ENCODE measurements at regions not wholly inside any gene's neighbourhood (a gene's known extent, or its start where the extent isn't known, plus 50 kb on each side); places are given as distances from the start of the nearest gene placed in this dataset.

GRCh38 chr13:61695147-61695546, 279.5 kb upstream of the PCDH20 start (continued):
- TF ChIP-seq E2F4 (IDR thresholded peaks at IDR 0.05; ENCODE audit: low read depth, low read length) (no peak), RUNX3 (IDR thresholded peaks at IDR 0.05; ENCODE audit: low read length) (no peak)

- no peak for FAIRE-seq
- CTCF ChIA-PET: no interaction called here
- TF ChIP-seq NFYA (IDR thresholded peaks at IDR 0.05; ENCODE audit: borderline replicate concordance, low read depth, low read length) (no peak), NR2C1 (IDR thresholded peaks at IDR 0.05) (no peak), BCL11A (IDR thresholded peaks at IDR 0.05; ENCODE audit: low read depth, low read length) (no peak), CTCF (IDR thresholded peaks at IDR 0.05 in 2 of 3, conservative IDR thresholded peaks at IDR 0.05 in 1 of 3; ENCODE audit: control insufficient read depth in 2 of 3, extremely low read depth in 1 of 3, insufficient read depth in 1 of 3, low read depth in 3 of 3, low read length in 3 of 3) (no peak), CBX5 (IDR thresholded peaks at IDR 0.05; ENCODE audit: low read depth) (no peak), SMAD5 (IDR thresholded peaks at IDR 0.05; ENCODE audit: low read depth) (no peak), SPI1 (IDR thresholded peaks at IDR 0.05; ENCODE audit: borderline replicate concordance, insufficient read depth, low read depth, low read length) (no peak), CREM (IDR thresholded peaks at IDR 0.05; ENCODE audit: low read depth) (no peak), CBX3 (IDR thresholded peaks at IDR 0.05; ENCODE audit: borderline replicate concordance, low read depth) (no peak), TCF3 (IDR thresholded peaks at IDR 0.05; ENCODE audit: borderline replicate concordance, insufficient read depth, low read depth, low read length) (no peak)
- TF ChIP-seq, protein P1, sequence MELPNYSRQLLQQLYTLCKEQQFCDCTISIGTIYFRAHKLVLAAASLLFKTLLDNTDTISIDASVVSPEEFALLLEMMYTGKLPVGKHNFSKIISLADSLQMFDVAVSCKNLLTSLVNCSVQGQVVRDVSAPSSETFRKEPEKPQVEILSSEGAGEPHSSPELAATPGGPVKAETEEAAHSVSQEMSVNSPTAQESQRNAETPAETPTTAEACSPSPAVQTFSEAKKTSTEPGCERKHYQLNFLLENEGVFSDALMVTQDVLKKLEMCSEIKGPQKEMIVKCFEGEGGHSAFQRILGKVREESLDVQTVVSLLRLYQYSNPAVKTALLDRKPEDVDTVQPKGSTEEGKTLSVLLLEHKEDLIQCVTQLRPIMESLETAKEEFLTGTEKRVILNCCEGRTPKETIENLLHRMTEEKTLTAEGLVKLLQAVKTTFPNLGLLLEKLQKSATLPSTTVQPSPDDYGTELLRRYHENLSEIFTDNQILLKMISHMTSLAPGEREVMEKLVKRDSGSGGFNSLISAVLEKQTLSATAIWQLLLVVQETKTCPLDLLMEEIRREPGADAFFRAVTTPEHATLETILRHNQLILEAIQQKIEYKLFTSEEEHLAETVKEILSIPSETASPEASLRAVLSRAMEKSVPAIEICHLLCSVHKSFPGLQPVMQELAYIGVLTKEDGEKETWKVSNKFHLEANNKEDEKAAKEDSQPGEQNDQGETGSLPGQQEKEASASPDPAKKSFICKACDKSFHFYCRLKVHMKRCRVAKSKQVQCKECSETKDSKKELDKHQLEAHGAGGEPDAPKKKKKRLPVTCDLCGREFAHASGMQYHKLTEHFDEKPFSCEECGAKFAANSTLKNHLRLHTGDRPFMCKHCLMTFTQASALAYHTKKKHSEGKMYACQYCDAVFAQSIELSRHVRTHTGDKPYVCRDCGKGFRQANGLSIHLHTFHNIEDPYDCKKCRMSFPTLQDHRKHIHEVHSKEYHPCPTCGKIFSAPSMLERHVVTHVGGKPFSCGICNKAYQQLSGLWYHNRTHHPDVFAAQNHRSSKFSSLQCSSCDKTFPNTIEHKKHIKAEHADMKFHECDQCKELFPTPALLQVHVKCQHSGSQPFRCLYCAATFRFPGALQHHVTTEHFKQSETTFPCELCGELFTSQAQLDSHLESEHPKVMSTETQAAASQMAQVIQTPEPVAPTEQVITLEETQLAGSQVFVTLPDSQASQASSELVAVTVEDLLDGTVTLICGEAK (IDR thresholded peaks at IDR 0.05; ENCODE audit: borderline replicate concordance): no peak
- TF ChIP-seq, protein P2, sequence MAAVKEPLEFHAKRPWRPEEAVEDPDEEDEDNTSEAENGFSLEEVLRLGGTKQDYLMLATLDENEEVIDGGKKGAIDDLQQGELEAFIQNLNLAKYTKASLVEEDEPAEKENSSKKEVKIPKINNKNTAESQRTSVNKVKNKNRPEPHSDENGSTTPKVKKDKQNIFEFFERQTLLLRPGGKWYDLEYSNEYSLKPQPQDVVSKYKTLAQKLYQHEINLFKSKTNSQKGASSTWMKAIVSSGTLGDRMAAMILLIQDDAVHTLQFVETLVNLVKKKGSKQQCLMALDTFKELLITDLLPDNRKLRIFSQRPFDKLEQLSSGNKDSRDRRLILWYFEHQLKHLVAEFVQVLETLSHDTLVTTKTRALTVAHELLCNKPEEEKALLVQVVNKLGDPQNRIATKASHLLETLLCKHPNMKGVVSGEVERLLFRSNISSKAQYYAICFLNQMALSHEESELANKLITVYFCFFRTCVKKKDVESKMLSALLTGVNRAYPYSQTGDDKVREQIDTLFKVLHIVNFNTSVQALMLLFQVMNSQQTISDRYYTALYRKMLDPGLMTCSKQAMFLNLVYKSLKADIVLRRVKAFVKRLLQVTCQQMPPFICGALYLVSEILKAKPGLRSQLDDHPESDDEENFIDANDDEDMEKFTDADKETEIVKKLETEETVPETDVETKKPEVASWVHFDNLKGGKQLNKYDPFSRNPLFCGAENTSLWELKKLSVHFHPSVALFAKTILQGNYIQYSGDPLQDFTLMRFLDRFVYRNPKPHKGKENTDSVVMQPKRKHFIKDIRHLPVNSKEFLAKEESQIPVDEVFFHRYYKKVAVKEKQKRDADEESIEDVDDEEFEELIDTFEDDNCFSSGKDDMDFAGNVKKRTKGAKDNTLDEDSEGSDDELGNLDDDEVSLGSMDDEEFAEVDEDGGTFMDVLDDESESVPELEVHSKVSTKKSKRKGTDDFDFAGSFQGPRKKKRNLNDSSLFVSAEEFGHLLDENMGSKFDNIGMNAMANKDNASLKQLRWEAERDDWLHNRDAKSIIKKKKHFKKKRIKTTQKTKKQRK (IDR thresholded peaks at IDR 0.05; ENCODE audit: low read depth, low read length): no peak
Measured at GRCh38 chr13:61692691-61693090, 277.0 kb upstream of the PCDH20 start.

More at GRCh38 chr13:61692691-61693090, 277.0 kb upstream of the PCDH20 start:
- ATAC-seq (no peak), DNase-seq (ENCODE audit: low read depth, low spot score) (no peak)
- Histone ChIP-seq H3K79me2 (ENCODE audit: control insufficient read depth, insufficient read depth, low read length) (no peaks in the 10 kb centered on the region), H3K27me3 (replicated peaks in 1 of 2; ENCODE audit: control insufficient read depth in 2 of 2, insufficient read depth in 2 of 2, low read length in 1 of 2) (no peaks in the 10 kb centered on the region), H2AFZ (ENCODE audit: control insufficient read depth, low read depth, low read length) (no peak overlapping the region), H3K9me3 (replicated peaks; ENCODE audit: control insufficient read depth, insufficient read depth, low read length) (no peaks in the 10 kb centered on the region), H3K4me1 (ENCODE audit: control insufficient read depth, insufficient read depth, low read length) (no peaks in the 10 kb centered on the region), H4K20me1 (ENCODE audit: control insufficient read depth, insufficient read depth) (no peaks in the 10 kb centered on the region), H3K27ac (ENCODE audit: control insufficient read depth, insufficient read depth) (no peak overlapping the region), H3K4me3 (no peak overlapping the region), H3K4me2 (ENCODE audit: control insufficient read depth, insufficient read depth) (no peak overlapping the region), H3K9ac (ENCODE audit: control insufficient read depth, insufficient read depth, low read length) (no peak overlapping the region), H3K36me3 (ENCODE audit: control insufficient read depth in 2 of 2, insufficient read depth in 2 of 2, low read length in 1 of 2) (no peaks in the 10 kb centered on the region)
- ChIA-PET POLR2A (no interaction called here), RAD21 (ENCODE audit: unreplicated experiment) (no interaction called here), SMC1A (ENCODE audit: uncharacterized antibody, unreplicated experiment) (no interaction called here)
- intact Hi-C loops (cut with micrococcal nuclease; ENCODE audit: unreplicated experiment): no loop called here
- no TSS peak for BruUV-seq (replicated peaks)
- in situ Hi-C loops (cut with MboI): no loop called here
